A673 (cell line): ENCODE measurements at regions not wholly inside any gene's neighbourhood (a gene's known extent, or its start where the extent isn't known, plus 50 kb on each side); places are given as distances from the start of the nearest gene placed in this dataset.

Experiments used
- CTCF ChIP-seq: fragments of 300-800, 200-600 bp; sonication (generic); conservative IDR thresholded peaks from 2 replicates; pipeline ENCODE4 v1.5.1; 2017; ENCODE audit warnings: low read depth, mild to moderate bottlenecking, antibody characterized with exemption, low read length, moderate library complexity, mixed read lengths
- EZH2 ChIP-seq: fragments of 200-600 bp; sonication (generic); IDR thresholded peaks from 2 replicates; pipeline ENCODE4 v1.6.1; 2017; ENCODE audit warnings: borderline replicate concordance, low read depth, mild to moderate bottlenecking, mixed read lengths, antibody characterized with exemption, low read length; ENCODE audit not compliant: poor library complexity, severe bottlenecking

GRCh38 chr2:15853903-15854302, 86.4 kb upstream of the MYCN start:
- TF ChIP-seq CTCF (no peak), EZH2 (no peak)
